ENCODE measurements at regions not wholly inside any gene's neighbourhood (a gene's known extent, or its start where the extent isn't known, plus 50 kb on each side); places are given as distances from the start of the nearest gene placed in this dataset.

- no peak for DNase-seq (ENCODE audit: extremely low read depth, low read depth)
Observed at GRCh38 chr3:5270666-5271371, 83.3 kb downstream of the EDEM1 start.

GRCh38 chr3:5271372-5271683 is 83.8 kb downstream of the EDEM1 start:
- DNase-seq (ENCODE audit: extremely low read depth, low read depth): no peak

GRCh38 chr3:5272387-5272786 is 84.9 kb downstream of the EDEM1 start:
- DNase-seq (ENCODE audit: extremely low read depth, low read depth): no peak

GRCh38 chr3:5274091-5274490 is 86.6 kb downstream of the EDEM1 start:
- no peak for DNase-seq (ENCODE audit: extremely low read depth, low read depth)

- no peak for DNase-seq (ENCODE audit: extremely low read depth, low read depth)
Observed at GRCh38 chr3:5275529-5275928, 88.0 kb downstream of the EDEM1 start.

GRCh38 chr3:5276934-5277333 is 89.4 kb downstream of the EDEM1 start:
- DNase-seq (ENCODE audit: extremely low read depth, low read depth): no peak

GRCh38 chr3:5277612-5278236 is 90.2 kb downstream of the EDEM1 start:
- DNase-seq (ENCODE audit: extremely low read depth, low read depth): no peak

- DNase-seq (ENCODE audit: extremely low read depth, low read depth): no peak
Observed at GRCh38 chr3:5278666-5279065, 91.2 kb downstream of the EDEM1 start.

- DNase-seq (ENCODE audit: extremely low read depth, low read depth): no peak
Observed at GRCh38 chr3:5282703-5283102, 95.2 kb downstream of the EDEM1 start.

- no peak for DNase-seq (ENCODE audit: extremely low read depth, low read depth)
Observed at GRCh38 chr3:5285439-5285838, 97.9 kb downstream of the EDEM1 start.

- no peak for DNase-seq (ENCODE audit: extremely low read depth, low read depth)
Observed at GRCh38 chr3:5290915-5291314, 103.4 kb downstream of the EDEM1 start.

GRCh38 chr3:5292512-5292911 is 105.0 kb downstream of the EDEM1 start:
- DNase-seq (ENCODE audit: extremely low read depth, low read depth): no peak

GRCh38 chr3:5293207-5293606 is 105.7 kb downstream of the EDEM1 start:
- no peak for DNase-seq (ENCODE audit: extremely low read depth, low read depth)

GRCh38 chr3:5294356-5294755 is 106.8 kb downstream of the EDEM1 start:
- DNase-seq (ENCODE audit: extremely low read depth, low read depth): no peak

- DNase-seq (ENCODE audit: extremely low read depth, low read depth): no peak
Observed at GRCh38 chr3:5295191-5295690, 107.7 kb downstream of the EDEM1 start.

GRCh38 chr3:5296362-5296761 is 108.9 kb downstream of the EDEM1 start:
- no peak for DNase-seq (ENCODE audit: extremely low read depth, low read depth)

- no peak for DNase-seq (ENCODE audit: extremely low read depth, low read depth)
Observed at GRCh38 chr3:5297895-5298294, 110.4 kb downstream of the EDEM1 start.

GRCh38 chr3:5298453-5298852 is 110.9 kb downstream of the EDEM1 start:
- no peak for DNase-seq (ENCODE audit: extremely low read depth, low read depth)

- no peak for DNase-seq (ENCODE audit: extremely low read depth, low read depth)
Observed at GRCh38 chr3:5299161-5299560, 111.7 kb downstream of the EDEM1 start.

- no peak for DNase-seq (ENCODE audit: extremely low read depth, low read depth)
Observed at GRCh38 chr3:5300638-5301037, 113.1 kb downstream of the EDEM1 start.

- no peak for DNase-seq (ENCODE audit: extremely low read depth, low read depth)
Observed at GRCh38 chr3:5301651-5302297, 114.3 kb downstream of the EDEM1 start.

- no peak for DNase-seq (ENCODE audit: extremely low read depth, low read depth)
Observed at GRCh38 chr3:5302661-5303060, 115.2 kb downstream of the EDEM1 start.

Data from NCI-H460 (cell line).